NCI-H128 (cell line): ENCODE measurements at regions not wholly inside any gene's neighbourhood (a gene's known extent, or its start where the extent isn't known, plus 50 kb on each side); places are given as distances from the start of the nearest gene placed in this dataset.

ENCODE experiments used
- DNase-seq: peaks from one replicate; lab custom pipeline; 2025; ENCODE audit not compliant: unreplicated experiment; lab: John Stamatoyannopoulos, UW

- no peak for DNase-seq
These were observed 110.7 kb upstream of the SPRY4 start for GRCh38 chr5:142435410-142436115.

- no peak for DNase-seq
These were observed 109.4 kb upstream of the SPRY4 start for GRCh38 chr5:142434322-142434612.

GRCh38 chr5:142433526-142434321, 108.9 kb upstream of the SPRY4 start:
- no peak for DNase-seq

- DNase-seq, result no peak
These were observed 108.1 kb upstream of the SPRY4 start for GRCh38 chr5:142432961-142433360.

- no peak for DNase-seq
These were observed 107.6 kb upstream of the SPRY4 start for GRCh38 chr5:142432369-142432863.

GRCh38 chr5:142428773-142429473, 104.1 kb upstream of the SPRY4 start:
- DNase-seq, result no peak

GRCh38 chr5:142428036-142428772, 103.4 kb upstream of the SPRY4 start:
- DNase-seq, result no peak

GRCh38 chr5:142427529-142427928, 102.7 kb upstream of the SPRY4 start:
- no peak for DNase-seq

- no peak for DNase-seq
These were observed 102.2 kb upstream of the SPRY4 start for GRCh38 chr5:142427015-142427364.

GRCh38 chr5:142426129-142427014, 101.6 kb upstream of the SPRY4 start:
- no peak for DNase-seq

- no peak for DNase-seq
These were observed 100.7 kb upstream of the SPRY4 start for GRCh38 chr5:142425286-142426065.

GRCh38 chr5:142422429-142422828, 97.6 kb upstream of the SPRY4 start:
- no peak for DNase-seq

GRCh38 chr5:142421621-142422397, 97.0 kb upstream of the SPRY4 start:
- DNase-seq, result no peak

- no peak for DNase-seq
These were observed 96.4 kb upstream of the SPRY4 start for GRCh38 chr5:142421228-142421617.

GRCh38 chr5:142420561-142421227, 95.9 kb upstream of the SPRY4 start:
- DNase-seq, result no peak

- DNase-seq, result no peak
These were observed 87.8 kb upstream of the SPRY4 start for GRCh38 chr5:142412581-142412980.

GRCh38 chr5:142411656-142412425, 87.0 kb upstream of the SPRY4 start:
- no peak for DNase-seq

GRCh38 chr5:142411103-142411502, 86.3 kb upstream of the SPRY4 start:
- DNase-seq, result no peak
